Right lung (tissue), 2 donors: ENCODE measurements at regions not wholly inside any gene's neighbourhood (a gene's known extent, or its start where the extent isn't known, plus 50 kb on each side); places are given as distances from the start of the nearest gene placed in this dataset.
"Not testable (repeated sequence)": the region's sequence is repeated elsewhere in the genome, so short reads cannot be mapped to it uniquely, and the experiment has no call there.

Experiments
- DNase-seq, 2 donors: peaks; one replicate each; pipeline ENCODE4 v3.0.0-alpha.2; 2013

GRCh38 chr7:37546677-37547076, 98.0 kb upstream of the ELMO1 start:
- no peak for DNase-seq

DNA sequence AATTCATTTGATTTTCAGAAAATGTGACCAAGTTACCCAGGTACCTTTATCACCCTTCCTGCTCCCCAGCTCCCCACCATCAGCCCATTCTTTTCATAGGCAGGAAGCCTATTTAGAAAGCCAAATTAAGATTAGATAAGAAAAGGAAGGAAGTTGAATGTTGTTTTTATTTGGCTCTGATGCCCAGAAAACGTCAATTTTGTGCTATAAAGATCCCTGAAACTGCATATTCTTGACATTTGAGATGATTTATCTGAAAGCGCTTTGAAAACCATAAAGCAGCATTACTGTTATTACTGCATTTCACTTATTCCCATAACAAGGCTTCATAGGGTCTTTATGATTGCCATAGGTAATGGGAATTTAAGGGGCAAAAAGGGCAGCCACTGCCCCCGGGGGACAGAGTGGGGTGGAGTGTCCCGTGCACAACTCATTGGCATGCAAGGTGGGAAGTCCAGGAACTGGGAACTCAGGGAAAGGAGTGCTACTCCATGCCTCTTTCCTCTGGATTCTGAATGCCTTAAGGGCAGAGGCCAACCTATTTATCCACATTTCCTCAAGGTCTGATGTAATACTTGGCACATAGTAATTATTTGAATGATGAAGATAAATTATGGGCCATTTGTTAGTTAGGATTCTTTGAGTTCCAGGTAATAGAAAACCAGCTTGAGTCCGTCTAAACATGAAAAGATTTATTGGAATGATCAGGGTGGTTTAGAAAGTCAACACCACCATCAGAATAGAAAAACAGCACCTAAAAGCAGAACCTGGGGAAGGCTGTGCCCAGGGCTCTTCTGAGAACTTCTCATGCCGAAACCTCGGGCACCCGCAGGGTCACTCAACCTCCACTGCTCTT, 100.6 kb upstream of the ELMO1 start:
- no peak for DNase-seq

- DNase-seq: no peak
These were observed 101.8 kb upstream of the ELMO1 start for GRCh38 chr7:37550426-37550825.

- no peak for DNase-seq
These were observed 102.2 kb upstream of the ELMO1 start for GRCh38 chr7:37550872-37551271.

DNA sequence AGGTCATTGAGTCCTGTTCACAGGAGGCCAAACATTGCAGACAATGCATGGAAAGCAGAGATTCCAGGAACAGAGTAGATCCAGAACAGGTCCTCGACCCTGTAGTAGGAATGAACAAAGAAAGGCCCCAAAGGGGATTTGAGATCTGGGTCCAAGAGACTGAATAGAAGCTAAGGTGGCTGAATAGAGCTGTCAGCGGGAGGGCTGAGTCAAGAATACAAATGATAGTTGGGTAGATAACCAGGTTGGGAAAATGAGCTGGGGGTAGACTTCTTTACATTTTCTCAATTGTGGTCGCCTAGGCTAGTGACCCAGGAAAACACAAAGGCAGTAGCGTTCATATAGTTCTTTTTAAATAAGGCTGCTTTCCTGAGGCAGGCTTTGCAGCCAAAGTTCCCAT, 103.4 kb upstream of the ELMO1 start:
- no peak for DNase-seq

DNA sequence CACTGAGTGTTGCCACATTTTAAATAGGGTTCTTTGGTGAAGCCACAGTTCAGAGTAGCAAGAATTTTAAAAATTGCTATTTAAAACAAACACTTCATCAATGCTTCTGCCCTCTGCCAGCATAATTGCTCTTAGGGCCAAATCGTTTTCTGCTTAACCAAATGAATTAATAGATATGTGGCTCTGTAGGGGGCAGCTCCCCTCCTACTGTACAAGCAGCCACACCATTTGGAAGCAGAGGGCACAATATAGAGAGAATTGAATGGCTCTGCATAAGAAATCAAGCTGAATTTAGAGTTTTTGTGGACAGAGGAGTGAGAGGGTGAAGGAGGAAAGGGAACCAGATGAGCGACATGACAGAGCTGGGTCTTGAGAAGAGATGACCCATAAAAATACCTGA, 103.8 kb upstream of the ELMO1 start:
- peak in 1 of 2 donors; percentile 27 for DNase-seq

GRCh38 chr7:37555528-37555927, 106.9 kb upstream of the ELMO1 start:
- DNase-seq: no peak

GRCh38 chr7:37557571-37558209, 109.0 kb upstream of the ELMO1 start:
- no peak for DNase-seq

- DNase-seq: no peak
These were observed 109.8 kb upstream of the ELMO1 start for GRCh38 chr7:37558320-37559096.

DNA sequence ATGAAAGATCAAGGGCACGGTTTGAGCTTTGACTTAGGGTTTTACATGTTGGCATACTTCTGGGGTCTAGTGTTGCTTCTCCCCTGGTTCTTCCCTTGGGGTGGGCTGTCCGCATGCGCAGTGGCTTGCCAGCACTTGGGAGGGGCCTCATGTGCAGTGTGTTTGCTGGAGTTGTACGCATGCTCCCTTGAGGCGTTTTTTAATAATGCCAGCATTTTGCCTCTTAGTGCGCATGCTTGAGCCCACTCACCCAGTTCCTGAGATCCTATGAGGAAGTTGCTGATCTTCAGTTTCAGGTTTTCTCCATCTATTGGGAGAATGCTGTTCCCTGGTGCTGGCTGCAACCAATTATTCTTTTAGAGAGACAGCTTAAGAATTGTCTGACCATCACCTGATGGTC, 113.4 kb upstream of the GPR141 start:
- no peak for DNase-seq

GRCh38 chr7:37571806-37572205, 111.8 kb upstream of the GPR141 start:
- DNase-seq: no peak

GRCh38 chr7:37577412-37577811, 106.2 kb upstream of the GPR141 start:
- DNase-seq: no peak

GRCh38 chr7:37577901-37578300, 105.7 kb upstream of the GPR141 start:
- DNase-seq: no peak

DNA sequence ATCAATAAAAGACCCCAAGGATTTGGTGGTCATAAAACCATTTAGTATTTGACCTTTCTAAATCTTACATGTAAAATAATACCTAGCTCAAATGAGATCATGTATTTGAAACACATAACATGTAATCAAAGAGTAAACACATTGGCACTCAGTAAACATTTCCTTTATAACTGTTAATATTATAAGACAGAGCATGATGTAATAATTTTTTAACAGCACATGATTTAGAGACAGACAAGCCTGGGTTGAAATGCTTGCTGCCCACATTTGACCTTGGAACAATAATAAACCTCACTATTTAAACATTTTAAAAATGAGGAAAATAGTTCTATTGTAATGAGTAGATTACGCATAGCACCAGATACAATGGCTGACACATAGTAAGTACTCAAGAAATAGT, 105.2 kb upstream of the GPR141 start:
- no peak for DNase-seq

- DNase-seq: no peak
These were observed 103.2 kb upstream of the GPR141 start for GRCh38 chr7:37580376-37580775.

DNA sequence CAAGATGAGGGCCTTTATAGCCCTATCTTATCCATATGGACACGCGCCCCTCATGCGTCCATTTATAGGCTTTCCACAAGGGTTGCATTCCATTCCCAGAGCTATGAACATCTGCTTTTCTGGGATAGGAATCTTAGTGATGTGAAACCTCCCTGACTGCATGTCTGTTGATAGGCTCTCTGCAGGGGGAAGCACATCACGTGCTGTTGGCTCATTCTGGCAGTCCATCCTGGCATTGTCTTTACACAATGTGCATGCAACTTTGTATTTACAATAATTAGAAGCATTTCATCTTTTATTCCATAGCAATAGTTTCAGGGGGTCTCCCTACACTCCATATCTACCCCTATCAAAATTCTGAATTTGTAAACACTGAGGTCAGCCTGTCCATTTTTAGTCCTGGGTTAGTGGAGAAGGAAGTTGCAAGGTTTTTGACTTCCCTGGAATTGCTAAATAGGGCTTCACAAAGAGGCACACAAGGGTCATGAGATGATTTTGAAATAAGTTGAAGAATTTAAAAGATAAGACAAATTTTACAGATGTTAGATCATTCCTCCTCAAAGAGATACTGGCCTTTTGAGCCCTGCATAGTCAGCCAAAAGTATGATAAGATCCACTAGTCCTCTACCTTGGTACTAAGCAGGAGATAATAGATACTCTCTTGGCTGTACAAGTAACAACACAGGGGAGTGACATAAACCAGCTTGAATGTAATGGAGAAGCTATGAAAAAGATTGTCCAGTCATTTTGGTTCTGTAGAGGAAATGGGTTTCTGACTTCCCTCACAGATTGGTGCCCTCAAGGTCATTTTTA, 98.7 kb upstream of the GPR141 start:
- DNase-seq: not testable (repeated sequence)

DNA sequence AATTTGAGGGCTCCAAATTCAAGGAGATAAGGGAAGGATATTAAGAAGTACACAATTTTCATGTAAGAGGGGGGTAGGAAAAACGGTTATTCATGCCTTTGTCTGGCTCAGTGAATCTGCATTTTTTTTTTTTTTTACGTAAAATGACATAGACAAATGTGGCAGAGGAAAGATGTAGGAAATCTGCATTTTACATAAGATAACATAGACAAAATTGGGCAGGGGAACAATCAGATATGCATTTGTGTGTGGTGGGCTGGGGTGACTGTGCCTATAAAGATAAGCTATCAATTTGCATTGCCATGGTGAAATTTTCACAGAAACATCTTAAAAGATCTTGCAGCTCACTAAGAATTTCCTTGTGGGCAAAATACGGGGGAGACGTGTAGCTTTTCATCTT, 92.7 kb upstream of the GPR141 start:
- no peak for DNase-seq

- DNase-seq: no peak
These were observed 91.2 kb upstream of the GPR141 start for GRCh38 chr7:37592366-37592765.

DNA sequence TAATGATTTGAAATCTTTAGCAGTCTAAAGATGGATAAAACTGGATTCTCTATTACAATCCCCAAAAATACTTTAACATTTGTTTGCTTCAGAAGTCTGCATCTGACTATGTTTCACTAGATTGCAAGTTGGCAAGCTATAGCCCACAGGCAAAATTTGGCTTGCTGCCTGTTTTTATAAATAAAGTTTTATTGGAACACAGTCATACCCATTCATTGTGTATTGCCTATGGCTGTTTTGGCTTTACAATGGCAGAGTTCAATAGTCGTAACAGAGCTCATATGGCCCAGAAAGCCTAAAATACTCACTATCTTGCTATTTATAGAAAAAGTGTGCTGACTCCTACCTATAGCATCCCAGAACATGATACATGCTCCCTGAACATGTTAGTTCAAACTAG, 89.0 kb upstream of the GPR141 start:
- DNase-seq: no peak

DNA sequence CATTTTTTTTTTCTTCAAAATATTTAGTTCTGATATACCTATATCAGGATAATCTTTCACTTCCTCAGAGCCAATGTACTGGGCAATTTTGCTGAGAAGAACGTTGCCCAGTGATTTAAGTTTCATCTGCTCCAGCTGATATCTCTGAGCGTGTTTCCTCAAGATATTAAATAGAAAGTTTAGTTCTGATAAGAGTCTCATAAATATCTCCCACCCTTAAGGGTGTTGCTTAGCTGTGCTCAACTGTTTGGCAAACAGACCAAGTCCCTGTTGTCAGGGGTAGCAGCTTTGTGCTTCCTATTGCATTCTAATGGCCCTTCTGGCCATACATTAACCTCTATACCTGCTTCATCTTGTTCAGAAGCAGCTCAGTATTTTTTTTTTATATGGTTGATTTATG, 84.7 kb upstream of the GPR141 start:
- DNase-seq: no peak

- no peak for DNase-seq
These were observed 82.2 kb upstream of the GPR141 start for GRCh38 chr7:37601321-37601720.

DNA sequence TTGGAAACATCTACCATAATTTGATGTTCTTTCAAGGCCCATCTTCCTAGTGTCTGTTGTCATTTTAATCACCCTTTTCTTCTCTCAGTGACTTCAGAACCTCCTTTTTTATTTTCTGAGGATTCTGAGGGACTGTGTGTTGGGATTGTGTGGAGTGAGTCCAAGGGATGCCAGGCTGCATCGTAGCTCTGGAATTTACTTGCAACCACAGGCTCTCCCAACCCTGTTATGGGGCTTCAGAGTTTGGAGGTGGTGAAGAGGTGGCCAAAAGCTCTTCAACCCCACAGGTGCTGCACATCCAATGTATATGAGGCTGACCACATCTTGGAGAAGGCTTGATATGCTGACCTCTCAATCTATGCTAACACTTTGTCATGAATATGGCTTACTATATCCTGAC, 79.5 kb upstream of the GPR141 start:
- no peak for DNase-seq
